ENCODE measurements at regions not wholly inside any gene's neighbourhood (a gene's known extent, or its start where the extent isn't known, plus 50 kb on each side); places are given as distances from the start of the nearest gene placed in this dataset.

DNA sequence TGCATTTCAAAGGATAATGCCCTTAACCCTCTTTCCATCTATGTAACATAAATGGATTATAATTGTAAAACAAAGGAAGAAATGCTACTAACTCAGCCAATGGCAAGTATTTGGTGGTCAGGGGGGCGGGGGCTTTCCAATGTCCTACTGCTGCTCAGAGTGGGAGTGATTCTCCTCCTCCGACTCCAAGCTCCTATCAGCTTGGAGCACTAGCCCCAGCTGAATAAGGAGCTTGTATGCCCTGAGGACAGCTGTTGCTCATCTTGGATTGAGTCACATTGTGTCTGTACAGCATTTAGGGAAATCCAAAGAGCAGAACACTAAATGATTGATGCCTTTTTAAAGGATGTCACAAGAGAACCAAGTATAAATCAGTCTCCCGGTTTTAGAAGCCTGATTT is 105.6 kb upstream of the ZNF521 start:
- H3K4me3 ChIP-seq, result no peak overlapping the region
- DNase-seq (ENCODE audit: low spot score), result no peak
- no peak overlapping the region for H3K27ac ChIP-seq
- TF ChIP-seq, protein P1, sequence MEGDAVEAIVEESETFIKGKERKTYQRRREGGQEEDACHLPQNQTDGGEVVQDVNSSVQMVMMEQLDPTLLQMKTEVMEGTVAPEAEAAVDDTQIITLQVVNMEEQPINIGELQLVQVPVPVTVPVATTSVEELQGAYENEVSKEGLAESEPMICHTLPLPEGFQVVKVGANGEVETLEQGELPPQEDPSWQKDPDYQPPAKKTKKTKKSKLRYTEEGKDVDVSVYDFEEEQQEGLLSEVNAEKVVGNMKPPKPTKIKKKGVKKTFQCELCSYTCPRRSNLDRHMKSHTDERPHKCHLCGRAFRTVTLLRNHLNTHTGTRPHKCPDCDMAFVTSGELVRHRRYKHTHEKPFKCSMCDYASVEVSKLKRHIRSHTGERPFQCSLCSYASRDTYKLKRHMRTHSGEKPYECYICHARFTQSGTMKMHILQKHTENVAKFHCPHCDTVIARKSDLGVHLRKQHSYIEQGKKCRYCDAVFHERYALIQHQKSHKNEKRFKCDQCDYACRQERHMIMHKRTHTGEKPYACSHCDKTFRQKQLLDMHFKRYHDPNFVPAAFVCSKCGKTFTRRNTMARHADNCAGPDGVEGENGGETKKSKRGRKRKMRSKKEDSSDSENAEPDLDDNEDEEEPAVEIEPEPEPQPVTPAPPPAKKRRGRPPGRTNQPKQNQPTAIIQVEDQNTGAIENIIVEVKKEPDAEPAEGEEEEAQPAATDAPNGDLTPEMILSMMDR (IDR thresholded peaks at IDR 0.05), result no peak

DNA sequence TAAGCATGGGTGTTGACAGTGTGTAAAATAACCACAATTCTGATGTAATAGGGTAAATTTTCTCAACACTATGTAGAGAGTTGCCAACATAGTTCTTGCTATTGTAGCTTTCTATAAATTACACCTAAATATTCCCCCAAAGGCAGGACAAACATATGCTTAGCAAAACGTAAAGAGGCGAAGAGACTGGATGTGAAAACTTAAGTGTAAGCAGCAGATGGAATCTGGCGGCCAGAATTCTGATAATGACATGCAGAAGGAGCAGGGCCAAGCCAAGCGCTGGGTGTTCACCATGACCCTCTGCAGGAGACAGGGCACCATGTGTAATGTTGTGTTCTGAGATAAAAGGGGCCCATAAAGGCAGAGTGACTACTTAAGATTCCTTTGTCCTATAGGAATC is 105.2 kb upstream of the ZNF521 start:
- no peak overlapping the region for H3K27ac ChIP-seq
- DNase-seq (ENCODE audit: low spot score), result no peak
- TF ChIP-seq, protein P1 (IDR thresholded peaks at IDR 0.05), result no peak
- H3K4me3 ChIP-seq, result no peak overlapping the region

DNA sequence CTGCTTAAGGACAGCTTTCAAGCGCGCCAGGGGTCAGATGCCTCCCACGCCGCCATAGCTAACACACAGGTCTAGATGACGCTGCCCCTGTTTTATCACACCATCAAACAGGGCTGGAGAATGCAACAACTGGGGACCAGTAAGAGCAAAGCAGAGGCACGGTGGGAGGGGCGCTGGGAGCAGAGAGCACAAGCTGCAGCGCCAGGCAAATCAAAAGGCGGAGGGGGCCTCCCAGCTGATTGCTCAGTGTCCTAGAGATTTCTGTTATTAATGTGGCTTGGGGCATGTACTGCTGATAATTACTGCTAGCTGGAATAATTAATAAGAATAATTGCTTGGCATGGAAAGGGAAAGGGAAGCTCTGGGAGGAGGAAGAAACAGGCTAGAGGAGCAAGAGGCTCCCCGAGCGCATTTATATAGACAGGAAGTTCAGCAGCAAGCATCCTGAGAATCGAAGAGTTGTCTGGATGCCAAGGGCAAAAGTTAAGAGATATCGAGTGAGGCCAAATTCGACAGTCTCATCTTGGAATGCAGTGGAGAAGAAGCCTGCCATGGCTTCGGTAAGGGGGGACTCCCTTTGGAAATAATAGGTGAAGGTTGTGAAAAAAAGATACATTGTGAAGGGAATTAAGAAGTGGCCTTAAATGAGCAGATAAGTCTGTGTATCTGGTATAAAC is 104.5 kb upstream of the ZNF521 start:
- DNase-seq (ENCODE audit: low spot score), result no peak
- no peak overlapping the region for H3K27ac ChIP-seq

GRCh38 chr18:25455646-25456045 is 103.7 kb upstream of the ZNF521 start:
- no peak for DNase-seq (ENCODE audit: low spot score)

More for the DNA sequence above, 104.5 kb upstream of the ZNF521 start:
- TF ChIP-seq, protein P1 (IDR thresholded peaks at IDR 0.05), result no peak
- no peak overlapping the region for H3K4me3 ChIP-seq

DNA sequence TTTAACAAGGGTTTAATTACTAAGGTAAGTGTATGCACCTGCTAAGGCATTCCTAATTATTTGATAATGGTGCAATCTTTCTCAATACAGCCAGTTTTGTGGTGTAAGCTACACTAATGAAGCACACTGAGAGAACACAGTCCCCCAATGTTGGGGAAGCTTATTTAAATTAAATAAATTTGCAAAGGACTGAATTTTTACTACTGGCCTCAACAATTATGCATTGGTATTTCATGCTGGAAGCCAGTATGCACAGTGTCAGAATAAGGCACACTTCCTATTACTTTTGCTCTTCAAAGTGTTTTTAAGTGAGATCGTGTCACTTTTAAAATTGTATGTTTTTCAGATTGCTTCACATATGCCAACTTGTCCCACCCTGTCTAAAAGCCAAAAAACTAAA is 103.2 kb upstream of the ZNF521 start:
- Histone ChIP-seq H3K27ac (no peak overlapping the region), H3K4me3 (no peak overlapping the region)
- TF ChIP-seq, protein P1 (IDR thresholded peaks at IDR 0.05), result no peak
- DNase-seq (ENCODE audit: low spot score), result no peak

More at GRCh38 chr18:25455646-25456045, 103.7 kb upstream of the ZNF521 start:
- H3K4me3 ChIP-seq, result no peak overlapping the region
- TF ChIP-seq, protein P1 (IDR thresholded peaks at IDR 0.05), result no peak
- H3K27ac ChIP-seq, result no peak overlapping the region

- no peak overlapping the region for H3K27ac ChIP-seq
- TF ChIP-seq, protein P1 (IDR thresholded peaks at IDR 0.05), result no peak
- DNase-seq (ENCODE audit: low spot score), result no peak
Measured at GRCh38 chr18:25454730-25455129, 102.8 kb upstream of the ZNF521 start.

GRCh38 chr18:25454270-25454659 is 102.3 kb upstream of the ZNF521 start:
- Histone ChIP-seq H3K27ac (no peak overlapping the region), H3K4me3 (no peak overlapping the region)
- DNase-seq (ENCODE audit: low spot score), result no peak
- TF ChIP-seq, protein P1 (IDR thresholded peaks at IDR 0.05), result no peak

More at GRCh38 chr18:25454730-25455129, 102.8 kb upstream of the ZNF521 start:
- no peak overlapping the region for H3K4me3 ChIP-seq
